Coronary artery (tissue), 2 donors: ENCODE measurements at regions not wholly inside any gene's neighbourhood (a gene's known extent, or its start where the extent isn't known, plus 50 kb on each side); places are given as distances from the start of the nearest gene placed in this dataset.

Experiments used
- DNase-seq: peaks from one replicate; pipeline ENCODE4 v3.0.0-alpha.2; 2017; ENCODE audit warnings: low spot score
- H3K27ac ChIP-seq, 2 donors: fragments of 200-600 bp; sonication (generic); one replicate each; pipeline ENCODE4 v1.5.1; 2016 to 2019
- H3K4me3 ChIP-seq: fragments of 200-600 bp; sonication (generic); 2 replicates; pipeline ENCODE4 v1.5.1; 2016; ENCODE audit warnings: mild to moderate bottlenecking, moderate library complexity
- CTCF ChIP-seq: fragments of 200-600 bp; sonication (generic); IDR thresholded peaks from one replicate; pipeline ENCODE4 v1.5.1; 2019; ENCODE audit warnings: antibody characterized with exemption

DNA sequence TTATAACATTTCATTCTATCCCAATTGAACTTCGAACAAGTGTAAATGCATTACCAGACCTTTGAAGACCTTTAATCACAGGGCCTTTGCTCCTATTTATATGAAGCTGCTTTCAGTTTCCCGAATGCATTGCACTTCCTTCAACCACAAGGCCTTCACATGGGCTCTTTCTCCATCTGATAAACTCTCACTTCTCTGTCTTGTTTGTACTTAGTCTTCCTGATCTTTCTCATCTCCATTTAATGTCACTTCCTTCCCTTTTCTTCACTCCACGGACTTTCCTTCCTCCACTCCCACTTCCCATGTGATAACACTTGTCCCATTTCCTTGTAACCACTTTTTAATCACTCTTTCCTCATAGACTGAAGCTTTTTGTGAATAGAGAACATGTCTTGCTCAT, 74.3 kb upstream of the TNC start:
- no peak for TF ChIP-seq CTCF
- no peak for DNase-seq
- Histone ChIP-seq H3K27ac (no peak overlapping the region), H3K4me3 (no peak overlapping the region)

DNA sequence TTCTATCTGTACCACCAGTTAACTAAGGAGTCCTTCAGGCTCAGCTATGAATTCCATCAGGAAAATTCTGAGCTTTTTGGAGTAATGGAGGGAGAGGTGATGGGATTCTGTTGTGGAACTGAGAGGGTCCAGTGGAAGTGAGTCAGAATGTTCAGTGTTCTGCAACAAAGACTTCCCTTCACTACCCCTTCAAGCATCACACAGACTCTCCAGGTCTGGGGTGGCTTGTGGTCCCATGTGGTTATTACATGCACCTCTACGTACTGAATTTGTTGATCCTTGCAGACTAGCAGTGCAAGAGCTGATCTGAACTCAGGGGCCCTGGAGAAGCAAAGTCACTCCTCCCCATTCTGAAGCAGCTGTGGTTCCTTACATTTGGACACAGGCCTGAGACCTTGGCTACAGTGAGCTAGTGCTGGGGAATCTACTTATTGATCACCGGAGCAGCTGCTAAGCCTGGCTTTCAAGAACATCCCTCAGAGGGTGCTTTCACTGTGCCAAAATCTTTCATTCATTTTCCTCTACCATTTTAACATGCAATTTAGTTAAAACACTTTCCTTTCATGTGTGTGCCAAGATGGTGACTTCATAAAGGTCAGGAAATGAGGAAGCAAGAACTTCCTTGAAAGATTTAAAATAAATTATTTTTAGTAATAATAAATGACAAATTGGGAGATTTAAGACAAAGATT, 75.0 kb upstream of the TNC start:
- no peak overlapping the region for H3K27ac ChIP-seq
- TF ChIP-seq CTCF = no peak
- DNase-seq = no peak
- no peak overlapping the region for H3K4me3 ChIP-seq

- H3K27ac ChIP-seq = no peak overlapping the region
- no peak for DNase-seq
- no peak overlapping the region for H3K4me3 ChIP-seq
- no peak for TF ChIP-seq CTCF
These were observed 75.8 kb upstream of the TNC start for GRCh38 chr9:115193777-115194176.

- TF ChIP-seq CTCF = no peak
- Histone ChIP-seq H3K27ac (no peak overlapping the region), H3K4me3 (no peak overlapping the region)
- DNase-seq = no peak
These were observed 76.3 kb upstream of the TNC start for GRCh38 chr9:115194216-115194615.

- Histone ChIP-seq H3K27ac (no peak overlapping the region), H3K4me3 (no peak overlapping the region)
- TF ChIP-seq CTCF = no peak
- DNase-seq = no peak
These were observed 78.0 kb upstream of the TNC start for GRCh38 chr9:115195912-115196311.

GRCh38 chr9:115196919-115197318, 79.0 kb upstream of the TNC start:
- Histone ChIP-seq H3K4me3 (no peak overlapping the region), H3K27ac (no peak overlapping the region)
- DNase-seq = no peak
- TF ChIP-seq CTCF = no peak

- no peak for DNase-seq
- no peak for TF ChIP-seq CTCF
- H3K27ac ChIP-seq = no peak overlapping the region
- no peak overlapping the region for H3K4me3 ChIP-seq
These were observed 80.0 kb upstream of the TNC start for GRCh38 chr9:115198001-115198400.
